GM12891 (cell line): ENCODE measurements at regions not wholly inside any gene's neighbourhood (a gene's known extent, or its start where the extent isn't known, plus 50 kb on each side); places are given as distances from the start of the nearest gene placed in this dataset.

Experiments used
- PAX5 ChIP-seq: IDR thresholded peaks from 2 replicates; pipeline ENCODE4 v1.6.1; 2011; ENCODE audit warnings: low read length, moderate library complexity, mild to moderate bottlenecking; ENCODE audit not compliant: insufficient read depth, severe bottlenecking
- POLR2A ChIP-seq: IDR thresholded peaks from 2 replicates; pipeline ENCODE4 v1.6.1; 2011; ENCODE audit warnings: low read depth, low read length, control low read depth
- POLR2AphosphoS5 ChIP-seq: IDR thresholded peaks from 2 replicates; pipeline ENCODE4 v1.6.1; 2011; ENCODE audit warnings: low read depth, low read length, control low read depth
- POU2F2 ChIP-seq: IDR thresholded peaks from 2 replicates; pipeline ENCODE4 v1.6.1; 2011; ENCODE audit warnings: low read depth, mild to moderate bottlenecking, control low read depth, low read length, moderate library complexity
- SPI1 ChIP-seq: IDR thresholded peaks from 2 replicates; pipeline ENCODE4 v1.6.1; 2011; ENCODE audit warnings: low read depth, low read length, control low read depth
- TAF1 ChIP-seq: IDR thresholded peaks from 2 replicates; pipeline ENCODE4 v1.6.1; 2011; ENCODE audit warnings: low read depth, low read length, control low read depth

DNA sequence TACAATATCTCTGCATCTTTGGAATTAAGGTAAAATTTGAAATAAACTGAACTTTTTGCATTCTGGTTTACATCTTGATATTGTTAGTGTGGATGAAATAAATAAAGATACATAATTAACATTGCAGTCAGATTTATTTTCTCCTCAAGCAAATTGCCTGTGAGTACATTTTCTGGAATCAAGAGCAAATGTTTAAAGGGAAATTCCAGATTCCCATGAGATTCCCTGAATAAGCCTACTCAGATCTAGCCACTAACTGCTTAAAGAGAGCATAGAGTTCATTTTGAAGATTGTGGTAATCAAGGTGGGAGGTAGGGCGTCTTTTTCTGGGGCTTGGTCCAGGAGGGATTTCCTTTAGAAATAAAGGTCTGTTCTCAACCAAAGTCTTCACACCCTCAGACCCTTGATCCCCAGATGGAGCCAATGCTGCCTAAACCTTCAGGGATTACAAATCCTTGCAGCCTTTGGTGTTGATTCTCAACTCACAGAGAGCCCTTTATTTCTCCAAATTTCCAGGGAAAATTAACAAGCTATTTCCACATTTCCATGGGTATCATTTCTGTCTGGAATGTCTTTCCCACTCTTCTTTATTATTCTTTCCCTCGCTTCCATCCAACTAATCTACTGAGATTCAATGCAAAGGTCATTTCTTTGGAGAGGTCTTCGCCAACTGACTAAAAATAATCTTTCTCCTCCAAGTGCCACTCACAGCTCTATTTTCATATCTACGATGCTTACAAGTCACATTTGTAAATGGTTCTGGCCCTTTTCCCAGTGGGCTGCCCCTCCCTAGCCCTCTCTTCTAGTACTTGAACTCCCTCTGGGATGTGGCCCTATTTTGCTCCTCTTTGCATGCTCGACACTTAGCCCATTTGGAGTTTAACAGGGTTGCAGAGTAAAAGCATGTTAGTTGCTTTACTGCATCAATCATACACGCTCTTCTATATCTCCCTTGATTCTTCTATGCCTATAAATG is 79.8 kb upstream of the SPATS2L start:
- TF ChIP-seq POLR2A (no peak), POLR2AphosphoS5 (no peak), SPI1 (no peak), PAX5 (no peak), TAF1 (no peak), POU2F2 (no peak)
